ENCODE measurements at regions not wholly inside any gene's neighbourhood (a gene's known extent, or its start where the extent isn't known, plus 50 kb on each side); places are given as distances from the start of the nearest gene placed in this dataset.
"Not testable (repeated sequence)": the region's sequence is repeated elsewhere in the genome, so short reads cannot be mapped to it uniquely, and the experiment has no call there.

GRCh38 chr13:90027409-90027808, 1320.1 kb upstream of the MIR17HG start:
- DNase-seq, result no peak

- DNase-seq, result no peak
Observed at GRCh38 chr13:90032313-90032712, 1315.2 kb upstream of the MIR17HG start.

DNA sequence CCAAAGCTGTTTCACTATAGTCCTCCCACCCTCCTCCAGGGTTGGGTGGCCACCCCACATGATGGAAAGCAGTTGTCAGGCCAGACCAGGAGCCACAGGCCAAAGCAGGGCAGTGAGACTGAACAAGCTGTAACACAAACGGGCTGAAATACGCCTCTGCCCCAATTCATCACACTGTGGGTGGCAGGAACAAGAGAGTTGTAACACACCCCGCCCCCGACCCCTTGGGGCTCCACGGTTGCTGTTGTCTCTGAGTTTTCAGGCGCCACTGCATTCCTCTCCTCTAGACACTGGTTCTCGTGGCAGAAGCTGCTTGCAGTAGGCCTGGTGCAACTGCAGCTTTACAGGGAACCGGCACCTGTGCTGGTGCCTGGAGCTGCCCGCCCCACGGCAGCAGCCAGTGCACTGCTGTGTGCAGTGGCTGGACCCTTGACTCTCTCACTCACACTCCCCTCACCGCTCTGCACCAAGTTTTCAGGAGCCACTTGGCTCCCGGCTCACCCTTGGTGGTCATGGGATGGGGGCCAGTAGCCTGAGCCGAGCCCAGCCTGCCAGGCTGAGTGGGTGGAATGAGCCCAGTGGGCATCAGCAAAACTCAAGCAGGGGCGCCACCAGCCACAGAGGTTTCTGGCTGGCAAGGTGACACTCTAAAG, 1314.5 kb upstream of the MIR17HG start:
- no peak for DNase-seq

GRCh38 chr13:90039516-90039915, 1308.0 kb upstream of the MIR17HG start:
- DNase-seq, result no peak

- DNase-seq, result no peak
Observed at GRCh38 chr13:90047600-90047999, 1299.9 kb upstream of the MIR17HG start.

GRCh38 chr13:90049989-90050671, 1297.4 kb upstream of the MIR17HG start:
- DNase-seq, result no peak

GRCh38 chr13:90055121-90055520, 1292.4 kb upstream of the MIR17HG start:
- DNase-seq, result no peak

GRCh38 chr13:90055760-90056159, 1291.7 kb upstream of the MIR17HG start:
- no peak for DNase-seq

- DNase-seq, result not testable (repeated sequence)
Observed at GRCh38 chr13:90064226-90064625, 1283.3 kb upstream of the MIR17HG start.

DNA sequence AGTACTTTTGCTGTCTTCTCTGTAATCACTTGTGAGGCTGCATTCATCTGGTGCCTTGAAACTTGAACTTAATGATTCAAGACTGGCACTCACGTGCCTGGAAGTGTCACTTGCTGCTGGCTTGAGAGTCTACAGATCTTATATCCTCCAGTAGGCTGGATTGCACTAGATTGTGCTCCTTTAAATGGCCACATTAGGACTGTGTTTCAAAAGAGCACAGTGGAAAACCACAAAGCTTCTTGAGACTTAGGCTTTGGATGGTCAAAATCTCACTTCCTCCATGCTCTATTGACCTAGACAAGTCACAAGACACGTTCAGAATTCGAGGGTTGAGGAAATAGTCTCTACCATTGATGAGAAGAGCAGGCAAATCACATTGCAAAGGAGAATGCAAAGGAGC, 1278.8 kb upstream of the MIR17HG start:
- no peak for DNase-seq

DNA sequence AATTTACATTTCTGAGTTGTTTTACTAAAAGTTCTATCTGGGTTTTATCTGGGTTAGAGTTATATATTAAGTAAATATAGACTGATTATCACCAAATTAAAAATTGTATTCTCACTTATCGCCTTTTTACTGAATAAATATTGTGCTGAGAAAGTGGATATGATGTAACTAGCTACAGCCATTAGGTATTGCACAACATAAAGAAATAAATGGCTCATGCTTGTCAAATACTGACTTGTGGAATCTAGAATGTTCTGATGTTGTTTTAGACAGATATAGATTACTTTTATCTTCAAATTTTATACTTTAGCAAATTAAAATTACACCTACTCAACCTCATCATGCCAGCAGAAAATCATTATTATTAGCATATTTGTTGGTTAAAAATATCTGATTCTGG, 1277.1 kb upstream of the MIR17HG start:
- DNase-seq, result no peak

DNA sequence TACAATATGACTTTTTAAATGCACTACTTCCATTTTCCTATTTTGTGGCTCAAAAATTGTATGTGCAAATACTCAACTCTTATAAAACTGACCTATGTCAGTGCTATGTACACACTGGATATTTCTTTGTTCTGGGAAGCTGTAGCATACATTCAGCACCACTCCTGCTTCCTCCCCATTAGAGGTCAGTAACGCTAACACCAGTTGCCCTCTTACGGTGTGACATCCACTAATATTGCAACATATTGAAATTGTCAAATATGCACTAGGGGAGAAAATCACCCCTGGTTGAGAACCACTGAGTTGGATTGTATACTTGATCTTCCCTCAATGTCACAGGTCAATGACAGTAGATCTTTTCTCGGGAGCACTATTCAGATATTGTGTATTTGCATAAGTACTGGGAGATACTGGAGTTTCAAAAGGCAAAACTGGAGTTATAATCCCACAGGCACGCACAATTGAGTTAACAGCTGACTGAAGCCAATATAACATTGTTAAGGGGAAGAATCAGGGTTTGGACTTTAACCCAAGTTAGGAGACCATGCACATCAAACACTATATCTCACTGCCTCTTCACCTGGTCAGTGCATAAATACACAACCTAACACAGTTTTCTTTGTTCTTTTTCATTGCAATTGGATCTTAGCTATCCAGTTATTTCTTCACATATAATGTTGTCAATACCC, 1276.5 kb upstream of the MIR17HG start:
- DNase-seq, result no peak

- no peak for DNase-seq
Observed at GRCh38 chr13:90084684-90085290, 1262.7 kb upstream of the MIR17HG start.

GRCh38 chr13:90089051-90089450, 1258.4 kb upstream of the MIR17HG start:
- no peak for DNase-seq

DNA sequence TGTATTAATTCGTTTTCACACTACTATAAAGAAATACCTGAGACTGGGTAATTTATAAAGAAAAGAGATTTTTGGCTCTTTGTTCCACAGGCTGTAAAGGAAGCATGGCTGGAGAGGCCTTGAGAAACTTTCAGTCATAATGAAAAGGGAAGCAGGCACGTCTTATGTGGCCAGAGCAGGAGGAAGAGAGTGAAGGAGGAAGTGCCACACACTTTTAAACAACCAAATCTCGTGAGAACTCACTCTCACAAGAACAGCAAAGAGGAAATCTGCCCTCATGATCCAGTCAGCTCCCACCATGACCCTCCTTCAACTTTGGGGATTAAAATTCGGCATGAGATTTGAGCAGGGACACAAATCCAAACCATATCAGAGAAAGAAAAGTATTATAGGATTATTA, 1255.9 kb upstream of the MIR17HG start:
- no peak for DNase-seq

DNA sequence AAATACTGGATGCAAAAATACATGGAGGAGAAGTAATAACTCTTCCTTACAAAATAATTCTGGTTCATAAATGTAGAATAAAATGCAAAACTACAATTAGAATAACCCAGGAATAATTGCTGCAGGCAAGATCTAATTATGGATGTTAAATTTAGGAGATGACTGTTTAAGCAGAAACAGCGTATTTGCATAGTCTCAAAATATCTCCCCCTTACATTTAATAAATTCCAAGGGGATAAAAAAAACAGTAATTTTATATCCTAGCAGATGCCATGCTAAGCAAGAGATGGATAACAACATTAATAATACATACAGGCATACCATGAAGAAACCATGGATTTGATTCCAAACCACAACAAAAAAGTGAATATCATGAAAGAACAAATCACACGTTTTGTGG, 1253.1 kb upstream of the MIR17HG start:
- DNase-seq, result no peak

GRCh38 chr13:90098577-90098976, 1248.9 kb upstream of the MIR17HG start:
- DNase-seq, result no peak

DNA sequence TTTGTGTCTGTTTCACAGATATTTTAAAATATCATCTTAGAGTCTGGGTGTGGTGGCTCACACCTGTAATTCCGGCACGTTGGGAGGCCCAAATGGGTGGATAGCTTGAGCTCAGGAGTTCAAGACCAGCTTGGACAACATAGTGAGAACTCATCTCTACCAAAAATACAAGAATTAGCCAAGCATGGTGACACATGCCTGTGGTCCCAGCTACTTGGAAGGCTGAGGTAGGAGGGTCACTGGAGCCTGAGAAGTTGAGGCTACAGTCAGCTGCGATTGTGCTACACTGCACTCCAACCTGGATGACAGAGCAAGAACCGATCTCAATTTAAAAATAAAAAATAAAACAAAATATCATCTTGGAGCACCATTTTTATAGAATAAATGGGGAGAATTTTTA, 1247.6 kb upstream of the MIR17HG start:
- DNase-seq, result no peak

DNA sequence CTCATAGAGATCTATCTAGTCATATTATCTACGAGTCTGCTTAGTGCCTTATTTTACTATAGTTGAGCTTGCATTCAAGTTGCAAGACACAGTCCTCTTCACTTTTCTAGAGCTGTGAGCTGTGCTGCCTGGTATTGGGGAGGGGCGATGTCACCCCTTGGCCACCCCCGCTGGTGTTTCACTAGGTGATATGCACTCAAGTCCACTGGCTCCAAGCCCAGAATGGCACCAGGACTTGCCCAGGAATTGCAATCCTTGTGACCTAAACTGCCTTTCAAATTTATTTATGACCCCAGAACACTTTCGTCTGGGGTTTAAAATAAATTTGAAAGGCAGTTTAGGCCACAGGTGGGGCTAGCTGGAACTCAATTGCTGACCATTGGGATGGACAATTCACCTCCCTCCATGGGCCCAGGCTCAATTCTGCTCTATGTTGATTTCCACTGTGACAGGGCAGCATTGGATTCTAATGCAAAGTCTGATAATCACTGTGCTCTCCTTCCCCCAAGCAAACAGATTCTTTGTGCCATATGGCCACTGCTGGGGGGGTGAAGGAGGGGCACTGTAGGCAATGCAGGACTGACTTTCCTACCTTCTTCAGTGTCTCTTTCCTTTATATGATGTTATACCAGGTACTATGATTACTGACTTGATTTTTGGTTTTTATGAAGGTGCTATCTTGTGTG, 1244.2 kb upstream of the MIR17HG start:
- DNase-seq, result no peak

DNA sequence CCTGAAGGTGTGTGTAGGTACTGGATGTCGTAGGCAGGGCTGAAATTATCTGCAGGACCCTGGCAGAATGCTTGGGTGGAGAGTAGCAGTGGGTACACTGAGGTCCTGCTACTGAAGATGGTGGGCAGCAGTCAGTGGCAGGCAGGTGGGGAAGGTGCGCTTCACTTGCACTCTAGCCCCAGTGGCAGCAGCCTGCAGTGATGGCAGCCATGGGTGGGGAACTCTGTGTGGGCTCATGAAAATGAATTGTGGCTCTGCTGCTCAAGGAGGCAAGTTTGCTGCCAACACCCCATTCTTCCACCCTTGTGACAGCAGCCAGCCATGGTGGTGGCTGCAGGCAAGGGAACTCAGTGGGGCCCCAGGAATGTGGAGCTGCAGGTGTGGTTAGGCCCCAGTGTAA, 1242.7 kb upstream of the MIR17HG start:
- no peak for DNase-seq

- DNase-seq, result no peak
Observed at GRCh38 chr13:90105276-90105675, 1242.2 kb upstream of the MIR17HG start.

DNA sequence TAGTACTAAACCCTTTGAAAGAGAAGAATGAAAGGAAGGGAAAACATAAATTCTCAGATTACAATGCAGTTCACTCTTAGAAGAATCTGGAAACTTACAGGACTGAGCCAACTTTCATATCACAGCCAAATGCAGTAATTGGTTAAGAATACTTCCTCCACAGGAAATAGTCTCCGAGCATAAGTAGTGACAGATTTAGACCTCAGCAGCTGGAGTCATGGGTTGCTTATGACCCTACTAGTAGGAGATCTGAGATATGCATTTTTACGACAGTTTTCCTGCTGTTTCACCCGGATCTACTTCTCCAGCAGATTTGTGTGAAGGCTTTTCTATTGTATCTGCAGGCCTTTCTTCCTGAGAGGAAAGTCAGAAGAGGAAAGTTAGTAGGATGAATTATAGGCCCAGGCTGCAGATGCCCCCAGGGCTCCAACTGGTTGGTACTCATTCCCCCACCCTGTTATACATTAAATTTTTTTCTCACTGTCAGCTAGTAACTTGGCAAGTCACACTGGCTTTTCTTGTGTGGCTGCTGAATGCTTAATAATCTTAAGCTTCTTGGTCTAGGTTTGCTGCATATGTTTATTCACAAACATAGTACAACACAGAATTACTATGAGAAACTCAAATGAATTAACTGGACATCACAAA, 1241.5 kb upstream of the MIR17HG start:
- DNase-seq, result no peak

- DNase-seq, result no peak
Observed at GRCh38 chr13:90107661-90108060, 1239.8 kb upstream of the MIR17HG start.

Measured in NCI-H146 (cell line).